Ovary (tissue), 3 donors: ENCODE measurements at regions not wholly inside any gene's neighbourhood (a gene's known extent, or its start where the extent isn't known, plus 50 kb on each side); places are given as distances from the start of the nearest gene placed in this dataset.

ENCODE experiments used
- EP300 ChIP-seq: sonication (generic); formaldehyde crosslinking; IDR thresholded peaks from one replicate; pipeline ENCODE4 v1.6.1; 2017; ENCODE audit warnings: antibody characterized with exemption
- POLR2A ChIP-seq: fragments of 450-650 bp; IDR thresholded peaks from one replicate; pipeline ENCODE4 v1.6.1; 2017; ENCODE audit warnings: antibody characterized with exemption, mild to moderate bottlenecking, moderate library complexity
- TF ChIP-seq, protein P1 (sequence below), 3 donors: fragments of 450-650 bp in 2 of 3; fragments of 200-600 bp in 1 of 3; IDR thresholded peaks; one replicate each; pipeline versions ENCODE4 v1.5.1 to v1.8.0; 2016 to 2022; ENCODE audit warnings: antibody characterized with exemption in 3 of 3, mild to moderate bottlenecking in 1 of 3
- donor health status: DM: no; HTN: no; CAD: no.

DNA sequence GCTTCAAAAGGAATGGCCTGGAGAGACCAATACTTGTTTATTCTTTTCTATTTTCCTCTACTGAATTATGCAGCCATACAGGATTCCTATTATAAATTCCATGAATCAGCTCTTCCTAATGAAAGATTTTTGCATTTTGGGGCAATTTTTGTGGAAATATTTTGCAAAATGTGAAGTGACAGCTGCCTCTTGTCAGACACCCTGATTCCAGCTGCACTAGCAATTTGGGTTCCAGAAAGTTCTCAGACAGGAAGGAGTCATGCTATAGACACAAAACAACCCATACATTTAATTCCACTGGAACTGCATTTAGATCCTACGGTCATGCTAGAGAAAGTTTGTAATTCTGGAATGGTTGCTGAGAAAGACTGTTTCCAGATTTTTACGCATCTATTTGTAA lies 119.5 kb downstream of the XCL2 start:
- TF ChIP-seq, protein P1, sequence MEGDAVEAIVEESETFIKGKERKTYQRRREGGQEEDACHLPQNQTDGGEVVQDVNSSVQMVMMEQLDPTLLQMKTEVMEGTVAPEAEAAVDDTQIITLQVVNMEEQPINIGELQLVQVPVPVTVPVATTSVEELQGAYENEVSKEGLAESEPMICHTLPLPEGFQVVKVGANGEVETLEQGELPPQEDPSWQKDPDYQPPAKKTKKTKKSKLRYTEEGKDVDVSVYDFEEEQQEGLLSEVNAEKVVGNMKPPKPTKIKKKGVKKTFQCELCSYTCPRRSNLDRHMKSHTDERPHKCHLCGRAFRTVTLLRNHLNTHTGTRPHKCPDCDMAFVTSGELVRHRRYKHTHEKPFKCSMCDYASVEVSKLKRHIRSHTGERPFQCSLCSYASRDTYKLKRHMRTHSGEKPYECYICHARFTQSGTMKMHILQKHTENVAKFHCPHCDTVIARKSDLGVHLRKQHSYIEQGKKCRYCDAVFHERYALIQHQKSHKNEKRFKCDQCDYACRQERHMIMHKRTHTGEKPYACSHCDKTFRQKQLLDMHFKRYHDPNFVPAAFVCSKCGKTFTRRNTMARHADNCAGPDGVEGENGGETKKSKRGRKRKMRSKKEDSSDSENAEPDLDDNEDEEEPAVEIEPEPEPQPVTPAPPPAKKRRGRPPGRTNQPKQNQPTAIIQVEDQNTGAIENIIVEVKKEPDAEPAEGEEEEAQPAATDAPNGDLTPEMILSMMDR (IDR thresholded peaks at IDR 0.05), result no peak
- TF ChIP-seq EP300, result no peak
- TF ChIP-seq POLR2A, result no peak
